ES-I3 (cell line): ENCODE measurements at regions not wholly inside any gene's neighbourhood (a gene's known extent, or its start where the extent isn't known, plus 50 kb on each side); places are given as distances from the start of the nearest gene placed in this dataset.

Experiments used
- H3K36me3 ChIP-seq: 2 replicates; pipeline ENCODE4 v1.6.1; 2013; ENCODE audit warnings: mild to moderate bottlenecking, low read length, control low read depth, moderate library complexity; ENCODE audit not compliant: insufficient read depth
- H3K4me1 ChIP-seq: 2 replicates; pipeline ENCODE4 v1.6.1; 2013; ENCODE audit warnings: mild to moderate bottlenecking, control low read depth, low read length; ENCODE audit not compliant: insufficient read depth
- H3K9ac ChIP-seq: 2 replicates; pipeline ENCODE4 v1.6.1; 2013; ENCODE audit warnings: low read depth, mild to moderate bottlenecking, low read length, moderate library complexity
- H3K9me3 ChIP-seq: 2 replicates; pipeline ENCODE4 v1.6.1; 2013; ENCODE audit warnings: mild to moderate bottlenecking, low read length, moderate library complexity; ENCODE audit not compliant: control insufficient read depth, insufficient read depth

GRCh38 chr1:60196026-60196425 lies 122.5 kb upstream of the C1orf87 start:
- H3K9ac ChIP-seq = no peak overlapping the region
- H3K9me3 ChIP-seq = no peaks in the 10 kb centered on the region
- no peaks in the 10 kb centered on the region for H3K36me3 ChIP-seq
- H3K4me1 ChIP-seq = no peaks in the 10 kb centered on the region

- Histone ChIP-seq H3K9ac (no peak overlapping the region), H3K9me3 (peaks cover 4% of the 10 kb centered on the region; the same call in 1 of the 2 replicates), H3K36me3 (no peaks in the 10 kb centered on the region), H3K4me1 (no peaks in the 10 kb centered on the region)
Measured at GRCh38 chr1:60185684-60186083, 112.1 kb upstream of the C1orf87 start.

DNA sequence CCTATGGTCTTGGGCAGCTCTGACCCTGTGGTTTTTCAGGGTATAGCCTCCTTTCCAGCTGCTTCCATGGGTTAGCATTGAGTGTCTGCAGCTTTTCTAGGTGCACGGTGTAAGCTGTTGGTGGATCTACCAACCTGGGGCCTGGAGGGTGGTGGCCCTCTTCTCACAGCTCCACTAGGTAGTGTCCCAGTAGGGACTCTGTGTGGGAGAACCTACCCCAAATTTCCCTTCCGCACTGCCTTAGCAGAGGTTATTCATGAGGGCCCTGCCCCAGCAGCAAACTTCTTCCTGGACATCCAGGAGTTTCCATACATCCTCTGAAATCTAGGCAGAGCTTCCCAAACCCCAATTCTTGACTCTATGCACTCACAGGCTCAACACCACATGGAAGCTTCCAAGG lies 111.0 kb upstream of the C1orf87 start:
- Histone ChIP-seq H3K4me1 (no peaks in the 10 kb centered on the region), H3K36me3 (no peaks in the 10 kb centered on the region), H3K9ac (no peak overlapping the region), H3K9me3 (peaks cover 4% of the 10 kb centered on the region; the same call in 1 of the 2 replicates)

- Histone ChIP-seq H3K9me3 (no peaks in the 10 kb centered on the region), H3K36me3 (no peaks in the 10 kb centered on the region), H3K4me1 (no peaks in the 10 kb centered on the region), H3K9ac (no peak overlapping the region)
Measured at GRCh38 chr1:60173729-60174505, 100.3 kb upstream of the C1orf87 start.

GRCh38 chr1:60173006-60173405 lies 99.4 kb upstream of the C1orf87 start:
- Histone ChIP-seq H3K9ac (no peak overlapping the region), H3K4me1 (no peaks in the 10 kb centered on the region)

GRCh38 chr1:60171801-60172200 lies 98.2 kb upstream of the C1orf87 start:
- Histone ChIP-seq H3K4me1 (no peaks in the 10 kb centered on the region), H3K9ac (no peak overlapping the region), H3K36me3 (no peaks in the 10 kb centered on the region), H3K9me3 (no peaks in the 10 kb centered on the region)

More at GRCh38 chr1:60173006-60173405, 99.4 kb upstream of the C1orf87 start:
- no peaks in the 10 kb centered on the region for H3K9me3 ChIP-seq
- H3K36me3 ChIP-seq = no peaks in the 10 kb centered on the region

- Histone ChIP-seq H3K9ac (no peak overlapping the region), H3K36me3 (no peaks in the 10 kb centered on the region), H3K9me3 (no peaks in the 10 kb centered on the region), H3K4me1 (no peaks in the 10 kb centered on the region)
Measured at GRCh38 chr1:60170709-60171108, 97.1 kb upstream of the C1orf87 start.

GRCh38 chr1:60169206-60169605 lies 95.6 kb upstream of the C1orf87 start:
- no peaks in the 10 kb centered on the region for H3K9me3 ChIP-seq
- no peaks in the 10 kb centered on the region for H3K36me3 ChIP-seq
- no peak overlapping the region for H3K9ac ChIP-seq
- H3K4me1 ChIP-seq = no peaks in the 10 kb centered on the region

DNA sequence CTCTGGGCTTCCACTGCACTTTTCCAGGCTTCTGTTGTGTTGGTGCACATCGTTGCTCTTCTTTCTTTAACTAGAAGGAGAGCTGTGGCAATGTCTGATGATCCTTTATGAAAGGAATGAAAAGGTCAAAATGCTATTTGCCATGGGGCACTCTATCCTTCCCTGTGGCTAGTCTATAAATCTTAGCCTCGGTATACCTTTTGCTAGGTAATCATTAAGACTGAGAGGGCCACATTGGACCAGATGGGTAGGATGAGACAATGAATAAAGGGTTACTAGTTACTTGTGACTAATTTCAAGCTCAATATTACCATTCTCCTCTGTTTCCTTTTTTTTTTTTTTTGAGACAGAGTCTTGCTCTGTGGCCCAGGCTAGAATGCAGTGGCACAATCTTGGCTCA lies 89.4 kb upstream of the C1orf87 start:
- no peak overlapping the region for H3K9ac ChIP-seq
- H3K9me3 ChIP-seq = no peaks in the 10 kb centered on the region

GRCh38 chr1:60160141-60160540 lies 86.6 kb upstream of the C1orf87 start:
- Histone ChIP-seq H3K36me3 (no peaks in the 10 kb centered on the region), H3K4me1 (peaks cover 5% of the 10 kb centered on the region; the same call in 1 of the 2 replicates), H3K9ac (no peak overlapping the region), H3K9me3 (no peaks in the 10 kb centered on the region)

More for the DNA sequence above, 89.4 kb upstream of the C1orf87 start:
- Histone ChIP-seq H3K4me1 (no peaks in the 10 kb centered on the region), H3K36me3 (no peaks in the 10 kb centered on the region)

DNA sequence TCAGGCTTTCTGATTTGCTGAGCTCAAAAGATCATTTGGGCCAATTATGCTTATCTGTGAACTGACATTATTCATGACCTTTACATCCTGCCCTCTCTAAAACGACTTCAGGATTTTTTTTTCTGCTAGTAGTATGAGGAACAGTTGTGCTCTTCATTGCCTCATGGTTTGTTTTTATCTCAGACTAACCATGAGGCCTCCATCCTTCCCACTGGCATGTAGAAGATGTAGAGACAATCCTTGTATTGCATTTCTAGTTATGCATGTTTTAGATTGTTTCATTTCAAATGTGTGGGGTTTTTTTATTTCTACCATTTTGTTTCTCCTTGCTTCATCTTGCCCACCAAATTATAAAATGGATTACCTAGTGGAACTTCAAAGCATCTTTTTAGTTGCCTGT lies 82.8 kb upstream of the C1orf87 start:
- H3K36me3 ChIP-seq = no peaks in the 10 kb centered on the region
- H3K9me3 ChIP-seq = no peaks in the 10 kb centered on the region
- H3K4me1 ChIP-seq = peaks cover 15% of the 10 kb centered on the region; the same call in 1 of the 2 replicates
- H3K9ac ChIP-seq = no peak overlapping the region

DNA sequence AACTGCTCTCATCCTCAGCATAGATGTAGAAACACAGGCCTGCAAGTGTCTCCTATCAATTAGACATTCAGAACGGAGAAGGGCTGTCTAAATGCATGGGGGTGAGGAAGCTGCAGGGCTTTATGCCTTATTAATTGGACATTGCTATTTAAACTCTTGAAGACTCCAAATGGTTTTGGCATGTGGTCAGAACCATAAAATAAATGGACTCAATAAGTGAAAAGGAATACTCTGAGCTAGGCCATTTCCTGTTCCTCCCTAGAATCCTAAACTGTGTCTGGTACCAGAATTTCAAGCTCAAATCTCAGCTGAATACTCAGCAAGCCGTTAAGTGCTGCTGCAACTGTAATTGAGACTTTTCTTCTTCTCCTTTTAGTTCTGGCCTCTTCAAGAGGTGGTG lies 80.4 kb upstream of the C1orf87 start:
- Histone ChIP-seq H3K36me3 (no peaks in the 10 kb centered on the region), H3K9ac (no peak overlapping the region), H3K9me3 (no peaks in the 10 kb centered on the region), H3K4me1 (peaks cover 18% of the 10 kb centered on the region; the same call in 1 of the 2 replicates)

DNA sequence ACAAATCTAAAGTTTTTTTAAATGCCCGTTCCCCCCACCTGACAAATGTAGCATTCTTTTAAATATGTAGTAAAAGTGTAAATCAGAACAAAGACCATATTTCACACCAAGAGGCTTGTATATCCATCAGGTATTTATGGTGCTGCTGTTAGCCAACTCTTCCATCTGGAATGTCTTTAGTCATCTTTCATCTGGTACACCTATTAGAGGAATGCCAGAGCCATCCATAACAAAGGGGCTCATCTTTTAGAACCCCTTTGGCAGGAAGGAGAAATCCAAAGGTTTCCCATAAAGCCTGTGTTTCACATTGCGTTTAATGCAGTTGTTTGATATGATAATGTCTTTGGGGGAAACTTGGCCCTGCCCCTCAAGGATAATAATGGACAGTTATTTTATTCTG lies 79.3 kb upstream of the C1orf87 start:
- Histone ChIP-seq H3K4me1 (peaks cover 19% of the 10 kb centered on the region; the same call in 1 of the 2 replicates), H3K9me3 (no peaks in the 10 kb centered on the region; the same call in 1 of the 2 replicates), H3K36me3 (no peaks in the 10 kb centered on the region), H3K9ac (no peak overlapping the region)

- peaks cover 14% of the 10 kb centered on the region; the same call in 1 of the 2 replicates for H3K4me1 ChIP-seq
- H3K9ac ChIP-seq = no peak overlapping the region
- no peaks in the 10 kb centered on the region; the same call in 1 of the 2 replicates for H3K9me3 ChIP-seq
- no peaks in the 10 kb centered on the region for H3K36me3 ChIP-seq
Measured at GRCh38 chr1:60151311-60151710, 77.7 kb upstream of the C1orf87 start.

DNA sequence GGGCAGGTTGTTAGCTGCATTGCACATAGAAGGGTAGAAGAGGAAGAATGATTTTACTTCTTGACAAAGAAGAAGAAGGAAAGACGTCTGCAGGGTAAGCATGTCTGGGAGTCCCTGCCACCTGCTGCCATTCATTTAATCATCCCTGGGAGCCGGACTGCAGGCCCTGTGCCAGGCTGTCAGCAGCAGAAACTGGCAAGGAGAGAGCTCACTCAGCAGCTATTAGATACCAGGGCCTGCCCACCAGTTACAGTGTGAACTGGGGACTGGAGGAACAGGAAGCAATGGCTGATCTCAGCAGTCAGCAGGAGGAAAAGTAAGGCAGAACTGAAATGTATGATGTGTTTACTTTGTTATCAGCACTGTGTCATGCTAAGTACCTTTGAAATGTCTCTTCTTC lies 75.7 kb upstream of the C1orf87 start:
- Histone ChIP-seq H3K9ac (no peak overlapping the region), H3K36me3 (no peaks in the 10 kb centered on the region), H3K9me3 (no peaks in the 10 kb centered on the region; the same call in 1 of the 2 replicates), H3K4me1 (peaks cover 14% of the 10 kb centered on the region; the same call in 1 of the 2 replicates)
